GM23338 (cell line): ENCODE measurements at regions not wholly inside any gene's neighbourhood (a gene's known extent, or its start where the extent isn't known, plus 50 kb on each side); places are given as distances from the start of the nearest gene placed in this dataset.

Source experiments
- ATAC-seq: fragments of 200-7000 bp; cut with Tn5 transposase; 3 replicates; pipeline ENCODE4 v1.9.1; 2020
- DNase-seq: peaks from one replicate; pipeline ENCODE4 v3.0.0-alpha.2; 2015; ENCODE audit warnings: low spot score
- H2AFZ ChIP-seq: fragments of 200-600 bp; sonication (generic); 2 replicates; pipeline ENCODE4 v1.8.0; 2016; ENCODE audit warnings: antibody characterized with exemption, mild to moderate bottlenecking, moderate library complexity
- H3F3A ChIP-seq: fragments of 200-600 bp; sonication (generic); replicated peaks from 2 replicates; pipeline ENCODE4 v1.8.0; 2017; ENCODE audit warnings: antibody characterized with exemption, mixed run types, low read depth
- H3K27ac ChIP-seq: fragments of 200-600 bp; sonication (generic); 2 replicates; pipeline ENCODE4 v1.6.1; 2016; ENCODE audit warnings: low read depth
- H3K27me3 ChIP-seq: fragments of 200-600 bp; sonication (generic); 2 replicates; pipeline ENCODE4 v1.8.0; 2016; ENCODE audit warnings: mild to moderate bottlenecking, mixed run types, moderate library complexity; ENCODE audit not compliant: insufficient read depth
- H3K36me3 ChIP-seq: fragments of 200-600 bp; sonication (generic); 2 replicates; pipeline ENCODE4 v1.8.0; 2016; ENCODE audit warnings: mild to moderate bottlenecking; ENCODE audit not compliant: insufficient read depth
- H3K4me1 ChIP-seq: fragments of 200-600 bp; sonication (generic); 2 replicates; pipeline ENCODE4 v1.8.0; 2016; ENCODE audit warnings: mild to moderate bottlenecking, moderate library complexity; ENCODE audit not compliant: insufficient read depth
- H3K4me2 ChIP-seq: fragments of 200-600 bp; sonication (generic); 2 replicates; pipeline ENCODE4 v1.7.1; 2017; ENCODE audit warnings: mixed run types
- H3K4me3 ChIP-seq: fragments of 200-600 bp; sonication (generic); 2 replicates; pipeline ENCODE4 v1.6.1; 2016; ENCODE audit warnings: mixed run types
- H3K79me2 ChIP-seq: fragments of 200-600 bp; sonication (generic); replicated peaks from 2 replicates; pipeline ENCODE4 v1.8.0; 2017; ENCODE audit warnings: mild to moderate bottlenecking; ENCODE audit not compliant: insufficient read depth
- H3K9me2 ChIP-seq: fragments of 200-600 bp; sonication (generic); 2 replicates; pipeline ENCODE4 v1.8.0; 2017; ENCODE audit not compliant: insufficient read depth
- H4K20me1 ChIP-seq: fragments of 200-600 bp; sonication (generic); replicated peaks from 2 replicates; pipeline ENCODE4 v1.8.0; 2017; ENCODE audit warnings: mild to moderate bottlenecking; ENCODE audit not compliant: insufficient read depth
- H3K27ac Mint-ChIP-seq: 2 replicates; pipeline ENCODE4 v1.8.0; 2020; ENCODE audit warnings: inconsistent platforms, mild to moderate bottlenecking, moderate library complexity, mixed read lengths
- H3K27me3 Mint-ChIP-seq: 3 replicates; pipeline ENCODE4 v1.8.0; 2022; ENCODE audit warnings: low read depth, mild to moderate bottlenecking, moderate library complexity, mixed read lengths, inconsistent platforms; ENCODE audit not compliant: insufficient read depth, poor library complexity
- H3K36me3 Mint-ChIP-seq: 3 replicates; pipeline ENCODE4 v1.8.0; 2021; ENCODE audit warnings: low read depth, mild to moderate bottlenecking, inconsistent platforms, moderate library complexity, mixed read lengths
- H3K4me1 Mint-ChIP-seq: 3 replicates; pipeline ENCODE4 v1.8.0; 2020; ENCODE audit warnings: mild to moderate bottlenecking, inconsistent platforms, mixed read lengths
- H3K4me3 Mint-ChIP-seq: 3 replicates; pipeline ENCODE4 v1.8.0; 2021; ENCODE audit warnings: moderate library complexity, mild to moderate bottlenecking, inconsistent platforms, mixed read lengths
- H3K9me3 Mint-ChIP-seq: 3 replicates; pipeline ENCODE4 v1.8.0; 2020; ENCODE audit warnings: moderate library complexity, mild to moderate bottlenecking, inconsistent platforms, mixed read lengths
- CREB1 ChIP-seq: fragments of 250-450 bp; sonication (Bioruptor Pico); IDR thresholded peaks from 2 replicates; pipeline ENCODE4 v1.5.0; 2020; ENCODE audit warnings: low read depth, mild to moderate bottlenecking, moderate library complexity
- CTCF ChIP-seq, 2 experiments: fragments of 200-600 bp in 1 of 2; sonication (generic) in 1 of 2; conservative IDR thresholded peaks; 2 replicates each; pipeline versions ENCODE4 v1.5.1 to v1.6.1; 2016 to 2017; ENCODE audit warnings: antibody characterized with exemption in 2 of 2, low read depth in 2 of 2, mild to moderate bottlenecking in 2 of 2, moderate library complexity in 1 of 2
- EZH2 ChIP-seq: fragments of 200-600 bp; sonication (generic); IDR thresholded peaks from one replicate; pipeline ENCODE4 v1.8.0; 2017; ENCODE audit warnings: antibody characterized with exemption, mild to moderate bottlenecking, low read depth; ENCODE audit not compliant: unreplicated experiment
- EZH2phosphoT487 ChIP-seq: fragments of 200-600 bp; sonication (generic); IDR thresholded peaks from one replicate; pipeline ENCODE4 v1.8.1; 2018; ENCODE audit warnings: antibody characterized with exemption; ENCODE audit not compliant: unreplicated experiment
- JUNB ChIP-seq: IDR thresholded peaks from one replicate; pipeline ENCODE4 v1.6.1; 2016; ENCODE audit warnings: antibody characterized with exemption; ENCODE audit not compliant: unreplicated experiment
- NANOG ChIP-seq: IDR thresholded peaks from 2 replicates; pipeline ENCODE4 v1.6.1; 2016; ENCODE audit warnings: antibody characterized with exemption, borderline replicate concordance
- POLR2AphosphoS5 ChIP-seq: IDR thresholded peaks from 2 replicates; pipeline ENCODE4 v1.6.1; 2016; ENCODE audit warnings: antibody characterized with exemption, low read depth
- STAT1 ChIP-seq: IDR thresholded peaks from one replicate; pipeline ENCODE4 v1.6.1; 2016; ENCODE audit warnings: antibody characterized with exemption; ENCODE audit not compliant: unreplicated experiment
- ZNF114 ChIP-seq: fragments of 250-450 bp; sonication (Bioruptor Pico); IDR thresholded peaks from 2 replicates; pipeline ENCODE4 v1.5.0; 2020; ENCODE audit warnings: mild to moderate bottlenecking, moderate library complexity
- ZNF331 ChIP-seq: fragments of 250-450 bp; sonication (Bioruptor Pico); IDR thresholded peaks from 2 replicates; pipeline ENCODE4 v1.5.0; 2020; ENCODE audit warnings: low read depth, mild to moderate bottlenecking, moderate library complexity
- ZNF462 ChIP-seq: fragments of 250-450 bp; sonication (Bioruptor Pico); IDR thresholded peaks from 2 replicates; pipeline ENCODE4 v1.5.0; 2020; ENCODE audit warnings: mild to moderate bottlenecking, moderate library complexity
- TF ChIP-seq, protein P1 (sequence below): IDR thresholded peaks from one replicate; pipeline ENCODE4 v1.6.1; 2018; ENCODE audit warnings: antibody characterized with exemption; ENCODE audit not compliant: unreplicated experiment
- TF ChIP-seq, protein P2 (sequence below): IDR thresholded peaks from 2 replicates; pipeline ENCODE4 v1.6.1; 2016; ENCODE audit warnings: antibody characterized with exemption

DNA sequence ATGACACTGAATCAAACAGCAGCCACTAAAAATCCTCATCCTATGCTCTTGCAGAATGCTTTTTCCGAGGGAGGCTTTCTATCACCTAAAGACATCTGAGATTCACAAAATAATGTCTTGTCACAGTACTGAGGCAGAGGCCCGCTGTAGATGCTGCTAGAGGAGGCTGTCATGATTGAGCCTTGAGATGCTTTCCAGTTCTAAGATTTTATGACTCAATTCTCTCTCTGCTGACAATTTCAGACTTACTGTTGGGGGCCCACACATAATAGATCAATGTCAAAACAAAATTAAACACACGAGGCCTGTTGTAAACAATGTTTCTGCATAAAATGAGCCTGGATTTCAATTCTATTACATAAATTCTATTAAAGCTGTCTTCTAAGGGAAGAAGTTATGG lies 132.7 kb upstream of the ARL4C start:
- H3K27me3 ChIP-seq = no peaks in the 10 kb centered on the region

More for the DNA sequence above, 132.7 kb upstream of the ARL4C start:
- 0 out of 3 replicates have a peak, but pooled peaks cover 5% of the 10 kb centered on the region for H3K36me3 Mint-ChIP-seq
- ATAC-seq = no peak
- Histone ChIP-seq H3K27ac (no peak overlapping the region), H4K20me1 (no peaks in the 10 kb centered on the region), H3K79me2 (no peaks in the 10 kb centered on the region), H3F3A (peaks cover 6% of the 10 kb centered on the region; the same call in 1 of the 2 replicates), H3K4me1 (peaks cover 49% of the 10 kb centered on the region), H3K9me2 (peaks cover 11% of the 10 kb centered on the region; the same call in 1 of the 2 replicates), H3K4me2 (no peak overlapping the region), H3K4me3 (no peak overlapping the region), H2AFZ (no peak overlapping the region), H3K36me3 (no peaks in the 10 kb centered on the region)
- no peak for DNase-seq
- peaks cover 8% of the 10 kb centered on the region for H3K27me3 Mint-ChIP-seq
- no peak for TF ChIP-seq ZNF462
- no peak for TF ChIP-seq STAT1
- TF ChIP-seq CTCF (conservative IDR thresholded peaks at IDR 0.05; ENCODE audit: low read depth in 2 of 2) = no peak
- no peak for TF ChIP-seq ZNF331 (CRISPR knock-in tag)
- TF ChIP-seq, protein P1, sequence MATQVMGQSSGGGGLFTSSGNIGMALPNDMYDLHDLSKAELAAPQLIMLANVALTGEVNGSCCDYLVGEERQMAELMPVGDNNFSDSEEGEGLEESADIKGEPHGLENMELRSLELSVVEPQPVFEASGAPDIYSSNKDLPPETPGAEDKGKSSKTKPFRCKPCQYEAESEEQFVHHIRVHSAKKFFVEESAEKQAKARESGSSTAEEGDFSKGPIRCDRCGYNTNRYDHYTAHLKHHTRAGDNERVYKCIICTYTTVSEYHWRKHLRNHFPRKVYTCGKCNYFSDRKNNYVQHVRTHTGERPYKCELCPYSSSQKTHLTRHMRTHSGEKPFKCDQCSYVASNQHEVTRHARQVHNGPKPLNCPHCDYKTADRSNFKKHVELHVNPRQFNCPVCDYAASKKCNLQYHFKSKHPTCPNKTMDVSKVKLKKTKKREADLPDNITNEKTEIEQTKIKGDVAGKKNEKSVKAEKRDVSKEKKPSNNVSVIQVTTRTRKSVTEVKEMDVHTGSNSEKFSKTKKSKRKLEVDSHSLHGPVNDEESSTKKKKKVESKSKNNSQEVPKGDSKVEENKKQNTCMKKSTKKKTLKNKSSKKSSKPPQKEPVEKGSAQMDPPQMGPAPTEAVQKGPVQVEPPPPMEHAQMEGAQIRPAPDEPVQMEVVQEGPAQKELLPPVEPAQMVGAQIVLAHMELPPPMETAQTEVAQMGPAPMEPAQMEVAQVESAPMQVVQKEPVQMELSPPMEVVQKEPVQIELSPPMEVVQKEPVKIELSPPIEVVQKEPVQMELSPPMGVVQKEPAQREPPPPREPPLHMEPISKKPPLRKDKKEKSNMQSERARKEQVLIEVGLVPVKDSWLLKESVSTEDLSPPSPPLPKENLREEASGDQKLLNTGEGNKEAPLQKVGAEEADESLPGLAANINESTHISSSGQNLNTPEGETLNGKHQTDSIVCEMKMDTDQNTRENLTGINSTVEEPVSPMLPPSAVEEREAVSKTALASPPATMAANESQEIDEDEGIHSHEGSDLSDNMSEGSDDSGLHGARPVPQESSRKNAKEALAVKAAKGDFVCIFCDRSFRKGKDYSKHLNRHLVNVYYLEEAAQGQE = no peak
- TF ChIP-seq ZNF114 (CRISPR knock-in tag) = no peak
- no peak for TF ChIP-seq NANOG
- no peak for TF ChIP-seq EZH2
- no peak for TF ChIP-seq CREB1 (CRISPR knock-in tag)
- no peak for TF ChIP-seq JUNB
- TF ChIP-seq, protein P2, sequence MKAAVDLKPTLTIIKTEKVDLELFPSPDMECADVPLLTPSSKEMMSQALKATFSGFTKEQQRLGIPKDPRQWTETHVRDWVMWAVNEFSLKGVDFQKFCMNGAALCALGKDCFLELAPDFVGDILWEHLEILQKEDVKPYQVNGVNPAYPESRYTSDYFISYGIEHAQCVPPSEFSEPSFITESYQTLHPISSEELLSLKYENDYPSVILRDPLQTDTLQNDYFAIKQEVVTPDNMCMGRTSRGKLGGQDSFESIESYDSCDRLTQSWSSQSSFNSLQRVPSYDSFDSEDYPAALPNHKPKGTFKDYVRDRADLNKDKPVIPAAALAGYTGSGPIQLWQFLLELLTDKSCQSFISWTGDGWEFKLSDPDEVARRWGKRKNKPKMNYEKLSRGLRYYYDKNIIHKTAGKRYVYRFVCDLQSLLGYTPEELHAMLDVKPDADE = no peak
- no peak for TF ChIP-seq EZH2phosphoT487
- no peak for TF ChIP-seq POLR2AphosphoS5
- peaks cover 47% of the 10 kb centered on the region for H3K4me1 Mint-ChIP-seq
- H3K27ac Mint-ChIP-seq = no peak overlapping the region
- 0 out of 3 replicates have a peak, but pooled peaks cover 5% of the 10 kb centered on the region for H3K9me3 Mint-ChIP-seq
- H3K4me3 Mint-ChIP-seq = no peak overlapping the region
